ENCODE measurements at regions not wholly inside any gene's neighbourhood (a gene's known extent, or its start where the extent isn't known, plus 50 kb on each side); places are given as distances from the start of the nearest gene placed in this dataset.

DNA sequence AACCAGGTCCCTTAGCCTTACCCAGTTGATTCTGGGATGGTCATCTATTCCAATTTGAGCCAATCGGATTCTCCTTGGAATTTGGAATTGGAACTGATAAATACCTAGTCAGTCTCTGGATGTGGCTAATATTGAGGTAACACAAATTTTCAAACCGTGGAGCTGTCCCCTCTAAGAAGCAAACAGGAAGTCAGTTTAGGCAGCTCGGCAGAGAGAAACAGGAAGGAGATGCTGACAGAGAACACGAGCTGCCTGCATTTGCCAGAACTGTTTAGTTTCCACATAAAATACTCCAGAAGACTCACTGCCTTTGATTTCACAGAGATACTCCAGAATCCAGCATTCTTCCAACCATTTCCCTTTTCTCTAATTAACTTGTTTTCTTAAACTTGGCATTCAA lies 1024.9 kb downstream of the BCL11A start:
- no peak for DNase-seq

DNA sequence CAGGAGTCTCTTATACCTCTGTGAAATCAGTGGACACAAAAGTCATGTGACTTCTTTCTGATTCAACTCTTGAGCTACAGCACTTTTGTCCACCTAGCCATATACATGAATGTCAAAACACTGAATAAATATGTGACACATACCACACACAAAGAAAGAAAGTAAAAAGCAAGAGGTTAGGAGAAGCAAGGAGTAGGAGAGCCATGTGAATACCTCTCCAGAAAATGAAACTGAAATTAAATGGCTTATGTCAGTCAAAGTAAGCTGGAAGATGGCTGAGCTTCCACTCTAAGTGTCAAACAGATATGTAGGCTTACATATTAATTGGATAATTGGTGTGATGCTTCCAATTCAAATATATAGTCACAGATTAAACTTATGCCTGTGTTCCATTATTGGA lies 1050.5 kb downstream of the BCL11A start:
- no peak for DNase-seq

DNA sequence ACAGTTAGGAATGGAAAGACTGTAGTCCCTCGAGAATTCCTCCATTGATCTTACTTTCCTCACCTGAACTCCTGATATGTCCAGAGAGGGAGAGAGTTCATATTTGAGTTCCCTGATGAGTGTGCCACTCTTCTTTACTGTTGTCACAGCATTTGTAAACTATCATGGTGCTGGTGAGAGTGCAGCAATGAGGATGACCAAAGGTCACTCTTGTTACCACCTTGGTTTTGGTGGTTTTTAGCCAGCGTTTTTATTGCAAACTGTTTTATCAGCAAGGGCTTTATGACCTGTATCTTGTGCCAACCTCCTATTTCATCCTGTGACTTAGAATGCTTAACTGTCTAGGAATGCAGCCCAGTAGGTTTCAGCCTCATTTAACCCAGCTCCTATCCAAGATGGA lies 1062.5 kb downstream of the BCL11A start:
- no peak for DNase-seq

DNA sequence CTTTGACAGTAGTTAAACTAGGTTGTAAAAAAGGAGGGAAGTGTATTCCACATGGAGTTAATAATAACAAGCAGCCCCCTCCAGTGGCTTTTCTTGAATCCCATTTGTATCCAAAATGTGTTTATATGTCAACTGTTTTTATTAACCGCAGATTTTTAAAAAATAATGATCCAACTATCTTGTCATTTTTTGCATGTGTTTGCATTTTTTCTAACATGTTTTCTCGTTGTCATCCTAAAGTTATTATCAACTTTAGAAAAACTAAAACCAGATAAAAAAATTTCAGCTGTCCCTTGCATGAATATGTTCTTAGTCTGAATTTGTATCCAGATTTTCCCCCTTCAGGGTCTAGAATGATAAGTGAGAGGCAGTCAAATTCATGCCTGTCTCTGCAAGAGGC lies 1063.3 kb downstream of the BCL11A start:
- no peak for DNase-seq

DNA sequence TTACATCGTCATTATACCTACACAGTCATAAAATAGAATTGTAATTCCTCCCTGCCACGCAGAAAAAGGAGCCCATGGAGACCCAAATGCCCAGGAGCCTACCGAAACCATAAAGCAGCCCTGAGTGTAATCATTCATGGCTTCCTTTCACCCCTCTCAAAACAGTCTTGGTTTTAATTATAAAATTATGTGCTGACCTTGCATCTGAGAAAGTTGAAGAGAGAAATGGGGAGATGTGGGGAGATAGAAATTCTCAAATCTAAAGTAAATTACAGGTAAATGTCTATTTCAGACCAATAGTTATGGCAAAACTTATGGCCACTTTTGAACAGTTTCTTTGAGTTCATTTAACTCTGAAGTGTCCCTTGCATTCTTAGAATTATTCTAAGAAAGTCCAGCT lies 1068.8 kb downstream of the BCL11A start:
- DNase-seq = no peak

DNA sequence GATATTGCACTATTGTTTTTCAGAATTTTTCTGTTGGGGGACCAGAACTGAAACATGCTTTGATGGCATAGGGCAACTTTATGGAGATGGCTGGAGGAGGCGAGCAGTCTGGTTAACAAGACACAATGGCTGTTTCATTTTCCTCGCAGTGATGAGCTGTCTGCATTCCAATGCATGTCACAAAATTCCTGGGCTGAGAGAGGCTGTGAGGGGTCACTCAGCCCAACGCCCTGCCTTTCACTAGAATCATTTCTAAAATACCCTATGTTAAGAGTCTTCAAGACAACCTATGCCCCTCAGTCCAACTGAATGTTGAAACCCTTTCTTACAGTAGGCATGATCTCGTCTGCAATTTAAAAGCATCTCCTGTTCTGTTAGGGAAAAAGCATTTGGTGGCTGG lies 1090.0 kb downstream of the BCL11A start:
- no peak for DNase-seq

DNA sequence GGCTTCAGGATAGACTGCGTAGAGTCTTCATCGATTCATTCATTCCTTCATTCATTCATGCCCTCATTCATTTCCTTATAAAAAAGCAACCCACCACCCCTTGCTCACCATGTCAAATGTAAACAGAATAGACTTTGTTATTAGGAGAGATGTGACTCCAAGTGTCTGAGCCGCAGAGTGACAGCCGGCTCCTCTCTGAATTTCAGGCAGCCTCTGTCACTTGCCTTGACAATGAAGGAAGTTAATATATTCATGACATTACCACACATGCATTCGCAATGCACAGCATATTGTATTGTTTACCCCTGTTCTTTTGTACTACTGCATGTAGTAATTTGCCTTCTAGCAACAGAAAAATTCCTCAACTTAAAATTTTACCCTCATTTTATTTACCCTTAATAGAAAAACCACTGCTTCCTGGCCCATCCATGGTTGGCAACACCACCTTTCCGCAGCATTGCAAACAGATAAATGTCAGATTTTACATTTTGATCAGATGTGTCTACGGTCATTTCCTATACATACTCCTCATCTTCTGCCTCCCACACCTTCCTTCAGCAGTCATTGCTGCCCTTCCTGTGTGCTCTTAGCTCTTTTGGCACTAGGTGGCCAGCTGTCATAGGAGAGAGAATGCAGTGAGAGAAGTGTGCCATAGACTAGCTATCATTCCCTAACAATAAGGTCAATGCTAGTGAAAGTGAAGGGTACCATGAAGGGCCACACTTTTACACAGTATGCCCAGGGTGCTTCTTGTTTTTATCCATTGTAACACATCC lies 1090.8 kb downstream of the BCL11A start:
- no peak for DNase-seq

DNA sequence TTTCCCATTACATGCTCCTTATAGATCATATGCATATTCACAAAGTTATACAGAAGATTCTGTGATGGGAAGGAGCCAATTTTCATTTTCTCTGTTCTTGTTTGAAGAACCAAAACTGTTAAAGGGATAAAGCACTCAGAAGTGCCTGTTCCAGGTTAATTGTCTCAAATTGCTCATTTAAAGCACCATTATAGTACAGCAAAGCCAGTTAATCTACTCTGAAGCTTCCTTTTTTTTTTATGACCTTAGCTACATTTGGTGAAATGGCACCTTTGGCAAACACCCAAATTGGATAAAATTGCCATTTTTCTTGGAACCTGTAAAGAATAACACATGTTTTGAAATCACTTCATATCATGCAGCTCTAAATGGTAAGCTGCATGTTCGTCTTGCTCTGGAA lies 1092.3 kb downstream of the BCL11A start:
- DNase-seq = no peak

DNA sequence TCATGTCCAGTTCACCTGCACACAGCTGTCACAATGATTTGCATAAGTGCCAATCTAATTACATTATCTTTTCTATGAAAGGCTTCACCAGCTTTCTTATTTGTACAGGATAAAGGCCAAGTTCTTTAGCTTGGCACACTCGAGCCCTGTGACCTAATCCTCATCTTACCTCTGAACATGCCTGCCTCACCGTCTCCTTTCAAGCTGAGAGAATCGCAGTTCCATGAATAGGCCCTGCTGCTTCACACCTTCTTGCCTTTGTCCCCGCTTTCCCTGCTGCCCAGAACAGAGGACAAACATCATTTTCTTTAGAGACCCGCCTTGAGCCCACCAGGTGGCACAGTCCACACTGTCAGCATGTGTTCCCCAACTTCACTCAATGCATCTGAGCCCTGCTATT lies 1094.7 kb downstream of the BCL11A start:
- no peak for DNase-seq

DNA sequence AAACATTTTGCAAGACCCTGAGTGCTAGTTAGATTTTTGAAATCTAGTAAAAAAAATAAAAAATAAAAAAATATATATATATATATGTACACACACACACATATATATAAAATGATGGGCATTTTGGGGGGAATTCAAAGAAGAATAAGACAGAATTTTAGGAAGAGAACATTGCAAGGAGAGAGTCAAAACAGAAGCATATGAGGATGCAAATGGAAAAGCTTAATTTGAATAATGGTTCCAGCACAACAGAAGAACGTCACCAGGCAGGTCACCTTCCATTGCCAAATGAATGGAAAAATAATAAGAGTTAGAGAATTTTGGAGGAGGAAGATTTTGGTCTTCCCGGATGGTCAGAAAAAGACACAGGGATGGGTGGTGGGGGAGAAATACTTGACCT lies 1097.2 kb downstream of the BCL11A start:
- no peak for DNase-seq

DNA sequence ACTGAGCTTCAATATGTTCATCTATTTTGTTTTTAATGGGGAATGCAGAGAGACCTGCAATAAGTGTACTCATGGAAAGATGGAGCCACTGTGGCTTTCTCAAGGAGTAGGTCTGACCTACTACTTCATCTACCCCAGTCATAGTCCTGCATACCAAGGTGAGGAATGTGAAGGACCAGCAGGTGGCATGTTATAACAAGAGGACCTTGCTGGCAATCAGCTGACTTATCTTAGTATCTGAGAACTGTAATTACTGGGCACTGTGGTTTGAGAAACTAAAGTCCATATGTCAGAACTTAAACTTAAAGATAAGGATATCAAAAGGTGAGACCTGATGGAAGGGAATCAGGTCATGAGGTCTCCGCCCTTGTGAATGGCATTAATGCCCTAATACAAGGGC lies 1104.2 kb downstream of the BCL11A start:
- DNase-seq = no peak

DNA sequence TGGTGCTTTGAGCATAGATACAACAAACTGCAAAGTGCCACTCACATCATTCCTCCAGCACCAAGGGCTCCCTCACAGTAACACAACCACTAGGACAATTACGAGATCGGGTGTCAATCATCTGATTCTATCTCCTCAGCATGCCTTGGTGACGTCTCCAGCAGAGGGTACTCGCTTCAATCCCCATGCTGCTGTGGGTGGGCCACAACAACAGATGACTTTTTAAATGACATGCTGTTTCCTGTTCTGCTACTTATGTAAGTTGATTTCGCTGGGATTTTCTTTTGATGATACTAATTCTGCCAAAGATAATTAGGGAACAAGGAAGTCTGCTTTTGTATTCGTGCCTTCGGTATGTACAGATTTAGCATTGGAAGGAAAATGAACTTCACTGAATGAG lies 1113.0 kb downstream of the BCL11A start:
- DNase-seq = no peak

DNA sequence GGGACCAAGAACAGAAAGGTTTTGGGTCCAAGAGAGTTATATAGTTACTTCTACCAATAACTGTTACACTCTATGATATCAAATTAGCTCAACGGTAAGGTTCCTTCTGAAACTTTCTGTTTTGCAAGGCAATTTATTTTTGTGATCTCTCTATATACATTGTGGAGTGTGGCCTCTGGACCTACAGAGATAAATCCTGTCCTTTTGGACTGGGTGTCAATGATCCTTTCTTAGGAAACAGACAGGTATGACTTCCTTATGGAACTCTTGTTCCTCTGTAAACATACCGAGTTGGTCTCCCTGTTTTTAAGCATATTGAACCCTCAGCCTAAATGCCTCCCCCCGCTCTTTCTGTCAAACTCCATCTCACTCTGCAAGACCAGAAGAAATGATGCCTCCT lies 1117.8 kb downstream of the BCL11A start:
- no peak for DNase-seq

DNA sequence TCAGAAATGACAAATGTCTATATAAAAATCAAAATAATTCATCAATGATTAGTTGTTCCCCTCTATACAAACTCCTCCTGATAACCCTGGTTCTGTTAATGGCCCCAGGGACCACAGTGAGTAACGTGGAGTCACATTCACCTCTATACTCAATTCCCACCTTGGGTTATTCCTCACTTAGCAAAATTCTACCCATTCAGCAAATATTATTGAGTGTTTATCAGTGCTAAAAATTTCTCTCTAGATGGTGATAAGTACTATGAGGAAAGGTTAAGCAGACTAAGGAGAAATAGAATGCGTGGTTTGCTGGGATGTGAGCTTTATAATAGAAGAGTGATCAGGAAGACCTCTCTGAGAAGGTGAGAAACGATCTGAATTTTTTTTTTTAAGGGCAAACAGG lies 1124.5 kb downstream of the BCL11A start:
- DNase-seq = no peak

DNA sequence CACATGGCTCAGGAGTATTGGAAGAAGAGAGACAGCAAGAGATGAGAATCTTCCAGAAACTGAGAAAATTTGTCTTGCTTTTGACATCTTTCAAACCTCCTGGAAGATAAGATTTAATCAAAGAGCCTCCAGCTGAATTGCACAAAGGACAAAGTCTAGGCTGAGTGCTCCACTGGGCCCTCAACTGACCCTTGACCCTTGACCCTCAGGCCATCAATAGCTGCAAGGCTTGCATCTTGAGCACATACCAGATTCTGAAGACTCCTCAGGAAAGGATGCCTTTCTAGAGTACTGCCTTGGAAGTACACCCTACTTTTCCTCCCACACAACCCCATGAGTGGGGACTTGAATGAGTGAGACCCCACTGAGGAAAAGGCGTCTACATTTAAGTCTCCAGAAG lies 1125.5 kb downstream of the BCL11A start:
- no peak for DNase-seq

DNA sequence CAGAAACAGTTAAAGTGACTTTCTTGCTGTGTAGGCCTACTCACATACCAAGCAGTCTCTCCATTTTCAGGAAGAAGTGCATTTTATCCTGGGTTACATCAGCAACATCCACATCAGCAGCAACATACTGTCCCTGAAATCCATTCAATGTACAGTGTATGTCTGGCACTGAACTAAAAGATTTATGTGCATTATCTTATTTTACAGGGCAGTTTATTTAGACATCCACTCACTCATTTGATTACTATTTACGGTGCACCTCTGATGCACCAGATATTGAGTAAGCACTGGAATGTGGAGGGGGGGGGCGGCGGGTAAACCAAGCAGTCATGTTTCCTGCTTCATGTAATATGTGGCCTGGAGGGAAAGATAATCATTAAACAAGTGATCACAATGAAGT lies 1128.2 kb downstream of the BCL11A start:
- DNase-seq = no peak

DNA sequence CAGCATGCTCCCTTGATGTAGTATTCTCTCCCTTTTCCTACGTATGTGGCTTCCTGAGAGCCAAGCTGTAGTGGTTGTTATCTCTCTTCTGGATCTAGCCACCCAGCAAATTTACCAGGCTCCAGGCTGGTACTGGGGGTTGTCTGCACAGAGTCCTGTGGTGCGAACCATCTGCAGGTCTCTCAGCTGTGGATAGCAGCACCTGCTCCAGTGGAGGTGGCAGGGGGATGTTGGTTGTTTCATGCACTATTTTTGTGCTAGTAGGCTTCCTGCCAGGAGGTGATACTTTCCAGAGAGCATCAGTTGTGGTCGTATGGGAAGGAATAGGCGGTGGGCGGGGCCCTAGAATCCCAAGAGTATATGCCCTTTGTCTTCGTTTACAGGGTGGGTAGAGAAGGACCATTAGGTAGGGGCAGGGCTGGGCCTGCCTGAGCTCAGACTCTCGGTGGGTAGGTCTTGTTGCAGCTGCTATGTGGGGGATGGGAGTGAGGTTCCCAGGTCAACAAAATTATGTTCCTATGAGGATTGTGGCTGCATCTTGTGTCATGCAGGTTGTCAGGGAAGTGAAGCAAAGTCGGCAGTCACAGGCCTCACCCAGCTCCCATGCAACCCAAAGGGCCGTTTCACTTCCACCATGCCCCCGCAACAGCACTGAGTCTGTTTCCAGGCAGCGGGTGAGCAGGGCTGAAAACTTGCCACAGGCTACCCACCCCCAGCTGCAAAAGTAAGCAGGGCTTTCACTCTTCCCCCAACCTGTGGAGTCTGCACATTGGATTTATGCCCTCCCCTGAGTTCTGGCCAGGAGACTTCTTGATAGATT lies 1139.5 kb downstream of the BCL11A start:
- DNase-seq = no peak

DNA sequence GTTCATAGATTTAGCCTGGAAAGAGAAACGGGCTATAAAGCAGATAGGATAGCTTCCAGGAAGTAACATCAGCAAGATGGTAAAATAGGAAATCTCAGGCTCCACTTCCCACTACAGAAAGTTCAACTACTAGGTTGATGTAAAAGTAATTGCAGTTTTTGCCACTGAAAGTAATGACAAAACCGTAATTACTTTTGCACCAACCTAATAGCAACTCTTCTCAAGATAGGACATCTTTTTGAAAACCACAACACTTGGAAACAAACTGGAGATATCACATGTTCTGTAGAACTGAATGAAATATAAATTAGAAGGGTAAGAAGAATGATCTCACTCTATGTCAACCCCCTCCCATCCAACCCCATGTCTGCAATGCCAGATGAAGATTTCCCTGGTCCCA lies 1154.3 kb downstream of the BCL11A start:
- no peak for DNase-seq

DNA sequence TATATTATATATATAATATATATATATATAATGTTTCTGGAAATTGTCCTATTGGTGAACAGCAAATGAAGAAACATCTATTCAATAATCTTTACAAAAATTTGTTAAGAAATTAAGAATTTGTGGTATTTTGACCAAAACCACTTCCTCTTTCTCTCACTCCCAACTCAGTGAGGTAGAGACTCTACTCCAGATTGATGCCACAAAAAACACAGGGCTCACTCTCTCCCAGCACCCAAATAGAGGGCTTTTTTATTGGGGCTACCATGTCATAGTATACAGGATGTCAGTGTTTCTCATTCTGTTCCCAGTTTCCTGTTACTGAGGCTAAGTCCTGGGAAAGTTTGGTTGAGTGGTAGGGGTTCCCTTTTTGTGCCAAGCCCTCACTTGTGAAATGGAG lies 1155.4 kb downstream of the BCL11A start:
- peak in 1 of 2 experiments; percentile 11 for DNase-seq

DNA sequence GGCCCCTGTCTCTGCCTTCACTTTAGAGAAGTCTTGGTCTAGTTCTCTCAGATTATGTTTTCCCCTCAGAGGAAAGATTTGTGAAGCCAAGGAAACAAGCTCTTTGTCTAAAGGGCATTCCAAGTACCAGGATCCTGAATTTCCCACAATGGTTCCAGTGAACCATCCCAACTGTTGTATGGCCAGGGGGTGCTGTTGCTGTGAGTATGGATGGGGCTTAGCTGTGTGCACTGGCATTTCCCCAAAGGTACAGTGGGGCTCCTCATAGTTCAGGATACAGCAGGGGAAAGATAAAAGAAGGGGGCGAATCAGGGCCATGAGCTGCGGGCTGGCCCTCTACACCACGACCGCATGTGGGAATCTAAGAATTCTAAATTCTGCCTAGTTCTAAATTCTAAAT lies 1154.0 kb upstream of the FANCL start:
- DNase-seq = no peak

DNA sequence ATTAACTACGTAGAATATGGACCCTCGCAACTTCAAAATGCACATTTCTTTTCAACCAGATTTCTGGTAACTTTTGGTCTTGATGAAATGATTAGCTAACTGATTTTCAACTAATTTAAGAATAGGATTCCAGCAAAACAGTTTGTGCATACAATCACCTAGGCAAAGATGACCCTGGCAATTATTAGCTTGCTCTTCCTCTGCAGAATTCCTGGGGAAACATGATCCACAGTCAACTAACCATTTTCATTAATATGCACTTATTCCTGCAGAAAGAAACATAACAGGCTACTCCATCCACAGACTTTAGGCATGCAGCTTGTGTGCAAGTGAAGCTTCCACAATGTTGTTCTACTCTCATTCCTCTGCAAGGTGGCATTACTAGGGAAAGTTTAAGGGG lies 1150.8 kb upstream of the FANCL start:
- no peak for DNase-seq

DNA sequence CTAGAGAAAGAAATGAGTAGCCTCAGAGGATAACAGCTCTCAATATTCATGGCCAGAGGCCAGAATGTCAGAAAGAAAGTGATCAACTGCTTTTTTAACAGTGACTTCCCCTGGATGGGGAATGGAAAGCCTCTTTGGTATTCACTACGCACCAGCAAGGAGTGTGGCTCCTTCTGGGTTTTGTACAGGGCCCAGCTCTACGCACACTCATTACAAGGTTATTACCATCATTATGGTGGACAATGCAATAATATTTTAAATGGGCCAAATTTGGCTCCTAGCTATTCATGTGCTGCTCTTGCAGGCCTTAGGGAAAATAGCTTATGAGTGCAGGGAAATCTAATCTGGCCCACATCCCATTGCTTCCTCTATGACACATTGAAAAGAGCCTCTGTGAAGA lies 1149.5 kb upstream of the FANCL start:
- DNase-seq = no peak

DNA sequence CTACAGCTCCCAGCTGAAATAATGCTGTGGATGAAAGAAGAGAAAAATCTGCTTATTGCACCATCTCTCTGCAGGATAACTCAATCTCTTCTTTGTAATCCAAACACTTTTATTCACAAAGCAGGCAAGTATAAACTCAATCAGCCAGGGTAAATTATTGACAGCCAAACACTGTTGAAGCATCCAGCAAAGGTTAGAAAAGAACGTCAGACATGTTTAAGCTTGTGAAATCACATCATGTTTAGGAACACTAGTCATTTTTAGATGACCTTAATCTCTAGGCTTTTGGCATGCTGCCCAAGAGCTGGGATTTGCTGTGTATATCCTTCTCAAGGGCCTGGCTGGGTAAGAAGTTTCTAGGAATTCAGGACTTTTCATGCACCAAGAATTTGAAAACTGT lies 1148.1 kb upstream of the FANCL start:
- DNase-seq = no peak

DNA sequence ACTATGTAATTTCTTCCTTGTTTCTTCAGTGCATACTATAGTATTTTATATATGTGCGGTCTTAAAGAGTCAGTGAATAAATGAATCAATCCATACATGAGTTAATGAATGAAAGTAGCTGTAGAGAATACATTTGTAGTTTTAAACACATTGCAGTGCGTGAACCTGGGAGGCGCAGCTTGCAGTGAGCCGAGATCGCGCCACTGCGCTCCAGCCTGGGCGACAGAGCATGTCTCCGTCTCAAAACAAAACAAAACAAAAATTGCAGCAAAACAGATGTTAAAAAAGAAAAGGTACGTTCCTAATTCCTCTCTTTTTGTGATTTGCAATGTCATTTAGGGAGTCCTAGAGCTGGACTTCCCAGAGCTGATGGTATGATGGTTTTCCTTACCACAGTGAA lies 1144.8 kb upstream of the FANCL start:
- no peak for DNase-seq

DNA sequence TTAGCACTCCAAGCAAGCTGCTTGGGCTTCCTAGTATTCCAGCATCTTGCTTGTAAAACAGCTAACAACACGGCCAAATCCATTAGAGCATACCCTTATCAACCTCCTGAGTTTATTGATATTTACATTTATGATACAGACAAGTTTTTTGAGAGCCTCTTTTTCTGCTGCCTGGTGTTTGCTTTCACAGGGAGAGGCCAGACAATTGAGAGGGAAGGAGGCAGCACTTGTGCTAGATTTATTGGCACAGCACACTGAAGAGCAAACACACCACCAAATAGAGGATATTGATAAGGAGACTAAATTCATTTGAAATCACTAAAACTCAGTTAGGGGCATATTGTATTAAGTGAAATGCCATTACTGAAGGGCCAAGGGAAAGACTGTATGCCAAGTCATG lies 1142.3 kb upstream of the FANCL start:
- no peak for DNase-seq
